GM12892 (cell line): ENCODE measurements at regions not wholly inside any gene's neighbourhood (a gene's known extent, or its start where the extent isn't known, plus 50 kb on each side); places are given as distances from the start of the nearest gene placed in this dataset.
A peak's percentile ranks its signal among the peaks of the same experiment; 100 is the strongest.

Experiments used
- DNase-seq: peaks from one replicate; pipeline ENCODE4 v3.0.0; 2011; ENCODE audit not compliant: insufficient read length
- FAIRE-seq: peaks from 2 replicates; lab custom pipeline; 2011; peaks lifted over from hg19 to GRCh38; lab: Jason Lieb, UNC
- POLR2A ChIP-seq: IDR thresholded peaks from 2 replicates; pipeline ENCODE4 v1.6.1; 2011; ENCODE audit warnings: low read depth, low read length, control low read depth
- POLR2AphosphoS5 ChIP-seq: IDR thresholded peaks from 2 replicates; pipeline ENCODE4 v1.6.1; 2011; ENCODE audit warnings: low read depth, low read length, control low read depth
- TAF1 ChIP-seq: IDR thresholded peaks from 2 replicates; pipeline ENCODE4 v1.6.1; 2011; ENCODE audit warnings: low read depth, mild to moderate bottlenecking, control low read depth, low read length, borderline replicate concordance

- no peak for FAIRE-seq
- TF ChIP-seq TAF1 (no peak), POLR2AphosphoS5 (no peak), POLR2A (no peak)
- DNase-seq, result no peak
These were observed 88.4 kb downstream of the CTTN start for GRCh38 chr11:70486731-70487130.

GRCh38 chr11:70487160-70487559 is 88.8 kb downstream of the CTTN start:
- no peak for TF ChIP-seq POLR2AphosphoS5
- no peak for TF ChIP-seq POLR2A
- TF ChIP-seq TAF1, result no peak
- FAIRE-seq, result no peak

GRCh38 chr11:70487756-70488155 is 89.4 kb downstream of the CTTN start:
- FAIRE-seq (no peak), DNase-seq (no peak)
- no peak for TF ChIP-seq POLR2A
- no peak for TF ChIP-seq TAF1
- TF ChIP-seq POLR2AphosphoS5, result no peak

More at GRCh38 chr11:70487160-70487559, 88.8 kb downstream of the CTTN start:
- no peak for DNase-seq

GRCh38 chr11:70488171-70488703 is 89.9 kb downstream of the CTTN start:
- FAIRE-seq, result no peak
- no peak for DNase-seq
- TF ChIP-seq TAF1, result no peak
- TF ChIP-seq POLR2A, result no peak
- no peak for TF ChIP-seq POLR2AphosphoS5

- TF ChIP-seq POLR2AphosphoS5 (no peak), POLR2A (no peak), TAF1 (no peak)
- DNase-seq (no peak), FAIRE-seq (no peak)
These were observed 90.9 kb downstream of the CTTN start for GRCh38 chr11:70489276-70489675.

DNA sequence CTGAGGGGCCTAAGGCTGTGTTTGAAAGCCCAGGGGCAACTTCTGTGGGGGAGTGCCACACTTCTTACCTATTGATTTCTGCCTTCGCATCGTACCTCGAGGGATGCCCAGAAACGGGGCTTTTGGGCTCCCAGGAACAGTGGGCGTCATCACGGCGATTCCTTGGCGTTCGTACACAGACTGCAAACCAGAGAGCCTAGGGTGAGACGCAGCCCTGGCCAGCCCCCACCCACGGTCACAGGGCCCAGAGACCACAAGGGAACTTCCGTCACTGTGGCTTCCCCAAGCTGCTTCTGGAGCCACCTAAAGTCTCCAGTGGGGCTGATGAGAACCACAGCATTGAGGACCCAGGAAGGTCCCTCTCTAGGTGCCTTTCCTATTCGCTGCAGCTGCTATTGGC is 91.9 kb downstream of the CTTN start:
- no peak for FAIRE-seq
- TF ChIP-seq POLR2AphosphoS5 (no peak), POLR2A (no peak), TAF1 (no peak)
- DNase-seq, result peak; percentile 45

- no peak for TF ChIP-seq POLR2A
- FAIRE-seq (no peak), DNase-seq (no peak)
These were observed 92.6 kb downstream of the CTTN start for GRCh38 chr11:70490723-70491558.

GRCh38 chr11:70491696-70492472 is 93.6 kb downstream of the CTTN start:
- no peak for DNase-seq
- TF ChIP-seq POLR2AphosphoS5 (no peak), POLR2A (no peak), TAF1 (no peak)
- FAIRE-seq, result no peak

GRCh38 chr11:70493089-70493474 is 94.8 kb downstream of the CTTN start:
- DNase-seq (no peak), FAIRE-seq (no peak)
- no peak for TF ChIP-seq TAF1

DNA sequence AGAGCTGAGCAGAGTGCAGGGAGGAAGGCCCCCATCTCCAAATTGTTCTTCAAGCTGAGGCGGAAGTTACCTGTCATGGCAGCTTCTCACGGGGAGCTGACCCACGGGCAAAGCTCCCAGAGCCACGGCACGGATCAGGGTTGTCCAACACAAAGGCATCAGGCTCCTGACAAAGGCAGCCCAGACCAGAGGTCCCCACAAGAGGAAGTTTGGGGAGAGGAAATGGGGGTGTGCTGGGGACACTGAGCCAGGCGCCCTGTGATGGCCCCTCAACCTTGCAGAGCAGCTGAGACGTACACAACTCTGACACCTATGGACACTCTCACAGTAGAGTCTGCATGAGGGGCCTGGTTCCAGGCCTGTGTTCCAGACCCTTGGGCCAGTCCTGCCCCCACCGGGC is 95.6 kb downstream of the CTTN start:
- no peak for DNase-seq
- TF ChIP-seq POLR2A (no peak), TAF1 (no peak), POLR2AphosphoS5 (no peak)
- no peak for FAIRE-seq

- TF ChIP-seq POLR2AphosphoS5 (no peak), POLR2A (no peak), TAF1 (no peak)
These were observed 96.4 kb downstream of the CTTN start for GRCh38 chr11:70494559-70495350.

More at GRCh38 chr11:70494559-70495350, 96.4 kb downstream of the CTTN start:
- FAIRE-seq (no peak), DNase-seq (no peak)
